Astrocyte of the cerebellum (primary cell): ENCODE measurements at regions not wholly inside any gene's neighbourhood (a gene's known extent, or its start where the extent isn't known, plus 50 kb on each side); places are given as distances from the start of the nearest gene placed in this dataset.

Experiments used
- DNase-seq: peaks from one replicate; pipeline ENCODE4 v3.0.0-alpha.2; 2011; ENCODE audit warnings: low read depth
- H3K4me3 ChIP-seq: 2 replicates; pipeline ENCODE4 v1.5.1; 2011; ENCODE audit warnings: mild to moderate bottlenecking, low read depth, low read length, moderate library complexity
- in situ Hi-C: cut with HindIII; loops from 2 replicates; pipeline ENCODE4 v1.10.0; 2017; ENCODE audit warnings: low sequenced_read_pairs
- TF ChIP-seq, protein P1 (sequence below): IDR thresholded peaks from 2 replicates; pipeline ENCODE4 v1.5.1; 2012; ENCODE audit warnings: low read length, low read depth, moderate library complexity, mild to moderate bottlenecking; ENCODE audit errors: missing control alignments

DNA sequence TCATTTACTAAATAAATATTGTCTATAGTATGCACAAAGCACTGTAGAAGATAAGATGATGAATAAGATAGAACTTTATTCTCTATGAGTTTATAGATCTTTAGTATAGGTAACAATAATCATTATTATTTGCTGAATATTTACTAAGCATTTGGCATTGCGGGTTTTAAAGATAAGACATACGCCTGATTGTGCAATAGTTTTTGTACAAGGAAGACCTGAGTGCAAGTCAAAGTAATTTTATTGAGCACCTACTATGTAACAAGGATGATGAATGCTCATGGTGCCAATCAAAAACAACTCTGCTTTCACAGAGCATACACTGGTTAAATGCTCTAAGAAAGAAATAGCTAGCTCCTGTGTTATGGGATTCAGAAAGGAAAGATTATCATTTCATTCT is 1461.7 kb upstream of the FLRT2 start:
- in situ Hi-C loops: no loop called here
- no peak for DNase-seq
- TF ChIP-seq, protein P1, sequence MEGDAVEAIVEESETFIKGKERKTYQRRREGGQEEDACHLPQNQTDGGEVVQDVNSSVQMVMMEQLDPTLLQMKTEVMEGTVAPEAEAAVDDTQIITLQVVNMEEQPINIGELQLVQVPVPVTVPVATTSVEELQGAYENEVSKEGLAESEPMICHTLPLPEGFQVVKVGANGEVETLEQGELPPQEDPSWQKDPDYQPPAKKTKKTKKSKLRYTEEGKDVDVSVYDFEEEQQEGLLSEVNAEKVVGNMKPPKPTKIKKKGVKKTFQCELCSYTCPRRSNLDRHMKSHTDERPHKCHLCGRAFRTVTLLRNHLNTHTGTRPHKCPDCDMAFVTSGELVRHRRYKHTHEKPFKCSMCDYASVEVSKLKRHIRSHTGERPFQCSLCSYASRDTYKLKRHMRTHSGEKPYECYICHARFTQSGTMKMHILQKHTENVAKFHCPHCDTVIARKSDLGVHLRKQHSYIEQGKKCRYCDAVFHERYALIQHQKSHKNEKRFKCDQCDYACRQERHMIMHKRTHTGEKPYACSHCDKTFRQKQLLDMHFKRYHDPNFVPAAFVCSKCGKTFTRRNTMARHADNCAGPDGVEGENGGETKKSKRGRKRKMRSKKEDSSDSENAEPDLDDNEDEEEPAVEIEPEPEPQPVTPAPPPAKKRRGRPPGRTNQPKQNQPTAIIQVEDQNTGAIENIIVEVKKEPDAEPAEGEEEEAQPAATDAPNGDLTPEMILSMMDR: no peak
- H3K4me3 ChIP-seq: no peak overlapping the region

DNA sequence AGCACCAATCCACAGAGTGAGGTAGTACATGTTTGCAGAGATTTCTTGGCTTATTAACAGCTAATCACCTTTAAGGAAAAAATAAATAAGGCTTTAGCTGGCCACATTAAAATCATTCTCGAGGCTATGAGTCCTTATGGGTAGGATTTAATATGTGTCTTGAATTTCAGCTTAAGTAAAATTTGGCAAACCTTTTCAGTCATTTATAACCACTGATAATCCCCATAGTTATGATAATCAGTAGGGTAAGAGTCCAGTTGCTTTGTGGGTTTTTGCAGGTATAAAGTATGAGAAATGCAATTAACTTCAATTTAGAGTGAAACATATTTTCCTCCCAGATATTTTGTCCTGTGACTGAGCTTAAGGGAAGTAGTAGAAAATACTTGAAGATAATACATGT is 1458.9 kb upstream of the FLRT2 start:
- in situ Hi-C loops: no loop called here
- no peak overlapping the region for H3K4me3 ChIP-seq
- no peak for DNase-seq
- TF ChIP-seq, protein P1: no peak

DNA sequence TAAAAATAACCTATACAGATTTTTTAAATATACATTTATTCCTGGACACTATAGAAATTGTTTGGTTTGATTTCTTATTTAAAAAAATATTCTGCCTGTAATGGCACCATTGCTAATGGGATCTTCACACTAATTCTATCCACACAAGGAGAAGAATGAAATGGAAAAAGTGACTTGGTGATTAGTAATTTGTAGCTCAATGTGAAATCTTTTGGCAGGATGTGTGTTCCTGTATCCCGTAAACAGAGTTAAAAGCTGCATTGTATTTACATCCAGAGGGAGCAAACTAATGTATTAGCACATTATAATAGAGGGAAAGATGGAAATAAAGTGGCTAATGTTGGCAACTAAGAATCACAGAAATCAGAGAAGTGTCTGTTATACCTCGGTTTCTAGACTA is 1455.3 kb upstream of the FLRT2 start:
- H3K4me3 ChIP-seq: no peak overlapping the region
- in situ Hi-C loops: no loop called here
- no peak for DNase-seq
- TF ChIP-seq, protein P1: no peak

DNA sequence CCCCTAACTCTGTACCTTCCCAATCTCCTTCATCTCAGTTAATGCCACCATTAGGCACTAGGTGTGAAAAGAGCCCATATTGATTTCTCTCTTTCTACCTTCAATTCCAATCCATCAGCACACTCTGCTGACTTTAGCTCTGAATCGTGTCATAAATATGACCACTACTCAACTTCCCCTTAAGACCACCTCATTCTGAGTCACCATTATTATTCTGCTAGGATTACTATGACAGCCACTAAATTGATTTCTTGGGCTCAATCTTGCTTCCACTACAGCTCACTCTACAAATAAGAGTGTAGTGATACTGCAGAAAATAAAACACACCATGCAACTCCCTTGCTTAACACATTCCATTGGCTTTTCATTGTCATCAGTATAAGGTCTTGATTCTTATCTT is 1449.0 kb upstream of the FLRT2 start:
- no peak overlapping the region for H3K4me3 ChIP-seq
- DNase-seq: no peak
- TF ChIP-seq, protein P1: no peak
- in situ Hi-C loops: no loop called here

DNA sequence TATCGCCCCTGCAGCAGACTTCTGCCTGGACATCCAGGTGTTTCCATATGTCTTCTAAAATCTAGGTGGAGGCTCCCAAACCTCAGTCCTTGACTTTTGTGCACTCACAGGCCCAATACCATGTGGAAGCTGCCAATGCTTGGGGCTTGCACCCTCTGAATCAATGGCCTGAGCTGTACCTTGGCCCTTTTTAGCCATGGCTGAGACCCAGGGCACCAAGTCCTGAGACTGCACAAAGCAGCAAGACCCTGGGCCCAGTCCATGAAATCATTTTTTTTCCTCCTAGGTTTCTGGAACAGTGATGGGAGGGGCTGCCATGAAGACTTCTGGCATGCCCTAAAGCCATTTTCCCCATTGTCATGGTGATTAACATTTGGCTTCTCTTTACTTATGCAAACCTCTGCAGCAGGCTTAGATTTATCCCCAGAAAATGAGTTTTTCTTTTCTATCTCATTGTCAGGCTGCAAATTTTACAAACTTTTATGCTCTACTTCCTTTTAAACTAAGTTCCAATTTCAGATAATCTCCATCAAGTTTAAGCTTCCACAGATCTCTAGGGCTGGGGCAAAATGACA is 1445.8 kb upstream of the FLRT2 start:
- no peak overlapping the region for H3K4me3 ChIP-seq
- no peak for DNase-seq
- TF ChIP-seq, protein P1: no peak
- in situ Hi-C loops: no loop called here

DNA sequence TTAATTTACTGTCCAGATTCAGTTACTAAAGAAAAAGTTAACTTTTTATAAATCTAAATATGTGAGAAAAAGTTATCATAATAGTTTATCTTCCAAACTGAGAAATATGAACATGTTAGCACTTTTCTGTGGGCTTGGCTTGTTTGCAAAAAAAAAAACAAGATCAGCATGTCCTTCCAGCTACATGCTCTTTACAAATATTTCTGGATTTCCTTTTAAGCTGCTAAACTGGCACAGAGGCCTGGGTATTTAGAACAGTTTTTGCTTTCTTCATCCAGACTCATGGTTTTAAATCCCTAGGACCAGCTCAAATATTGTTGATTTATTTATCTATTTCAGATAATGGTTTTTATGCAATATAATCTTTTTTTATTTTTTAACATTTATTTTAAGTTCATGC is 1444.5 kb upstream of the FLRT2 start:
- in situ Hi-C loops: no loop called here
- no peak for DNase-seq
- TF ChIP-seq, protein P1: no peak
- no peak overlapping the region for H3K4me3 ChIP-seq

DNA sequence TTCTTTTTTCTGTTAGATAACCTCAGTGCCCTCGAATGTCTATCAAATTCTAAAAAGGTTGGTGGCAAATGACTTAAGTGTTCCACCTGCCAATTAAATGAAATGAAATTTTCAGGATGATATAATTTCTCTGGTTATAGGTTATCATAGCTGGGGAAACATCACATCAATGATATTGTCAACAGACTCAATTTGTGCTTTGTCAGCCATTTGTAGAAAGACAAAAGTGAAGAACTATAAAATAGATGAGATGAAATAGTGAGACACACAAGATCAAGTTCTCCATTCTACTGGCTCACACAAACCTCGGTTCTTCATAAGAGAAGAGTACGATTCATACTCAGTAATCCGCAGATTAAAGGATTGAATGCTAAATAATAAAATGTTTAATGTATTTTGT is 1443.2 kb upstream of the FLRT2 start:
- H3K4me3 ChIP-seq: no peak overlapping the region
- DNase-seq: no peak
- TF ChIP-seq, protein P1: no peak
- in situ Hi-C loops: no loop called here
